ENCODE measurements at regions not wholly inside any gene's neighbourhood (a gene's known extent, or its start where the extent isn't known, plus 50 kb on each side); places are given as distances from the start of the nearest gene placed in this dataset.

DNA sequence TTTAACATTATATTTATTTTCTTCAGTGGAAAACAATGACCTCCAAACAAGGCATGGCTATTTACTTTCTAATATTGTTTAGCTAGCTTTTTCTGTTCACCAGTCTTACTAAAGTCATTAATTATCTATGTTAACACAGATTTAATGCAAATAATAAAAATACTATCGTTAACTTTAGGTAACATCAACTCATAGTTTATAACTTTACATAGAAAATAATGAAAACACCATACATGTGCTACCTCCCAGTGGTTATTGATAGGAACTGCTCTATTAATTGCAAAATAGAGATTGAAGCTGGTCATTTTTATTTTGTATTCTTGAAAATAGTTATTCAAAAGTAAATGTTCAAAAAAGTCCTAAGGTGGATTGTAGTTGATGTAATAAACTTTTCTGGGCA, 78.3 kb upstream of the HCN1 start:
- no peak for TF ChIP-seq GATA2 (IDR thresholded peaks at IDR 0.05; ENCODE audit: insufficient read depth, insufficient read length, low read depth, low read length)
- TF ChIP-seq, protein P1, sequence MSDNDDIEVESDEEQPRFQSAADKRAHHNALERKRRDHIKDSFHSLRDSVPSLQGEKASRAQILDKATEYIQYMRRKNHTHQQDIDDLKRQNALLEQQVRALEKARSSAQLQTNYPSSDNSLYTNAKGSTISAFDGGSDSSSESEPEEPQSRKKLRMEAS (IDR thresholded peaks at IDR 0.05; ENCODE audit: insufficient read depth, insufficient read length) = no peak
- no peak for TF ChIP-seq POLR2AphosphoS5 (IDR thresholded peaks at IDR 0.05; ENCODE audit: insufficient read depth, low read depth, low read length)
- TF ChIP-seq JUN (IDR thresholded peaks at IDR 0.05; ENCODE audit: borderline replicate concordance, insufficient read depth, insufficient read length, low read depth) = no peak
- TF ChIP-seq FOS (IDR thresholded peaks at IDR 0.05; ENCODE audit: borderline replicate concordance, insufficient read depth, low read length) = no peak
- no peak for TF ChIP-seq POLR2A (IDR thresholded peaks at IDR 0.05; ENCODE audit: low read depth, low read length)
- no peak for TF ChIP-seq MYC (IDR thresholded peaks at IDR 0.05; ENCODE audit: low read depth, low read length)
- TF ChIP-seq, protein P2, sequence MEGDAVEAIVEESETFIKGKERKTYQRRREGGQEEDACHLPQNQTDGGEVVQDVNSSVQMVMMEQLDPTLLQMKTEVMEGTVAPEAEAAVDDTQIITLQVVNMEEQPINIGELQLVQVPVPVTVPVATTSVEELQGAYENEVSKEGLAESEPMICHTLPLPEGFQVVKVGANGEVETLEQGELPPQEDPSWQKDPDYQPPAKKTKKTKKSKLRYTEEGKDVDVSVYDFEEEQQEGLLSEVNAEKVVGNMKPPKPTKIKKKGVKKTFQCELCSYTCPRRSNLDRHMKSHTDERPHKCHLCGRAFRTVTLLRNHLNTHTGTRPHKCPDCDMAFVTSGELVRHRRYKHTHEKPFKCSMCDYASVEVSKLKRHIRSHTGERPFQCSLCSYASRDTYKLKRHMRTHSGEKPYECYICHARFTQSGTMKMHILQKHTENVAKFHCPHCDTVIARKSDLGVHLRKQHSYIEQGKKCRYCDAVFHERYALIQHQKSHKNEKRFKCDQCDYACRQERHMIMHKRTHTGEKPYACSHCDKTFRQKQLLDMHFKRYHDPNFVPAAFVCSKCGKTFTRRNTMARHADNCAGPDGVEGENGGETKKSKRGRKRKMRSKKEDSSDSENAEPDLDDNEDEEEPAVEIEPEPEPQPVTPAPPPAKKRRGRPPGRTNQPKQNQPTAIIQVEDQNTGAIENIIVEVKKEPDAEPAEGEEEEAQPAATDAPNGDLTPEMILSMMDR (IDR thresholded peaks at IDR 0.05; ENCODE audit: extremely low read depth in 1 of 2, insufficient read depth in 1 of 2, low read depth in 1 of 2, low read length in 2 of 2) = no peak
- no peak for TF ChIP-seq EZH2 (IDR thresholded peaks at IDR 0.05; ENCODE audit: borderline replicate concordance, low read depth, low read length, severe bottlenecking)
- Histone ChIP-seq H3K4me2 (ENCODE audit: insufficient read depth, low read length) (no peak overlapping the region), H3K4me3 (replicated peaks in 1 of 3; ENCODE audit: insufficient read depth in 1 of 3, low read depth in 1 of 3, low read length in 3 of 3) (no peak overlapping the region), H3K9ac (replicated peaks; ENCODE audit: extremely low read depth, insufficient read depth, low read length) (no peak overlapping the region), H3K27me3 (ENCODE audit: control insufficient read depth in 2 of 2, insufficient read depth in 2 of 2, low read length in 2 of 2) (no peaks in the 10 kb centered on the region), H3K4me1 (ENCODE audit: control insufficient read depth, extremely low read depth, insufficient read depth, low read length) (no peaks in the 10 kb centered on the region), H3K79me2 (ENCODE audit: control insufficient read depth, insufficient read depth, low read length) (no peaks in the 10 kb centered on the region), H3K36me3 (ENCODE audit: control insufficient read depth in 2 of 2, extremely low read depth in 1 of 2, insufficient read depth in 2 of 2, low read length in 2 of 2) (no peaks in the 10 kb centered on the region), H2AFZ (ENCODE audit: low read depth, low read length) (no peak overlapping the region), H3K27ac (ENCODE audit: insufficient read depth, low read depth, low read length) (no peak overlapping the region), H3K9me1 (replicated peaks; ENCODE audit: control insufficient read depth, extremely low read depth, insufficient read depth, low read length) (no peaks in the 10 kb centered on the region), H3K9me3 (replicated peaks; ENCODE audit: control insufficient read depth, insufficient read depth, low read length) (peaks cover 2% of the 10 kb centered on the region), H4K20me1 (replicated peaks; ENCODE audit: control insufficient read depth, extremely low read depth, insufficient read depth, low read length) (no peaks in the 10 kb centered on the region)
- no TSS peak for BruUV-seq (replicated peaks)
- intact Hi-C loops (cut with micrococcal nuclease) (no loop called here), dilution Hi-C loops (cut with MboI; ENCODE audit: extremely low pct_ligation_motif_present, low sequenced_read_pairs) (no loop called here)
- POLR2A ChIA-PET = no interaction called here
- CTCF ChIA-PET = interaction anchor here (0.6 to 1.7 kb wide), 3 partner anchors 10 to 823 kb away, joined by 3 to 5 read pairs (median 4); no protein-coding TSS in a partner anchor
- FAIRE-seq (no peak), DNase-seq (ENCODE audit: low read depth, low spot score) (no peak)

Measured in endothelial cell of umbilical vein (primary cell).